ENCODE measurements at regions not wholly inside any gene's neighbourhood (a gene's known extent, or its start where the extent isn't known, plus 50 kb on each side); places are given as distances from the start of the nearest gene placed in this dataset.

DNA sequence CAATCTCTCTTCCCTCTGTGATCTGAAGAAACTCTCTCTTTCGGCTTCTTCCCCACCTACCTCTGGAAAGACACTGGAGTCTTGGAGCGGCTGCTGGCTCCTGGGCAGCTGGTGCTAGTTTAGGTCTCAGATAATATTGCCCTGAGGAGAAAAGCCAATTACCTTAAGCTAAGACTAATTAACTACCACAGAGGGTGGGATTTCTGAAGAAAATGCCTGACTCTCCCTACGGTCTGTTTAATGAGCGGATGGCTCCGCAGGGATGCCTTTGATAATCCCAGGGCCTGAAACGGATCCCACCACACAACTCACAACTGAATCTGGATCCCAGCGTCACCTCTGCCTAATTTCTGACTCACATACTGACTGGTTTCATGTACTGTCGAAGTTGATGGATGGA lies 127.0 kb upstream of the NLRP1 start:
- no peaks in the 10 kb centered on the region for H3K9me3 ChIP-seq
- TF ChIP-seq, protein P1, sequence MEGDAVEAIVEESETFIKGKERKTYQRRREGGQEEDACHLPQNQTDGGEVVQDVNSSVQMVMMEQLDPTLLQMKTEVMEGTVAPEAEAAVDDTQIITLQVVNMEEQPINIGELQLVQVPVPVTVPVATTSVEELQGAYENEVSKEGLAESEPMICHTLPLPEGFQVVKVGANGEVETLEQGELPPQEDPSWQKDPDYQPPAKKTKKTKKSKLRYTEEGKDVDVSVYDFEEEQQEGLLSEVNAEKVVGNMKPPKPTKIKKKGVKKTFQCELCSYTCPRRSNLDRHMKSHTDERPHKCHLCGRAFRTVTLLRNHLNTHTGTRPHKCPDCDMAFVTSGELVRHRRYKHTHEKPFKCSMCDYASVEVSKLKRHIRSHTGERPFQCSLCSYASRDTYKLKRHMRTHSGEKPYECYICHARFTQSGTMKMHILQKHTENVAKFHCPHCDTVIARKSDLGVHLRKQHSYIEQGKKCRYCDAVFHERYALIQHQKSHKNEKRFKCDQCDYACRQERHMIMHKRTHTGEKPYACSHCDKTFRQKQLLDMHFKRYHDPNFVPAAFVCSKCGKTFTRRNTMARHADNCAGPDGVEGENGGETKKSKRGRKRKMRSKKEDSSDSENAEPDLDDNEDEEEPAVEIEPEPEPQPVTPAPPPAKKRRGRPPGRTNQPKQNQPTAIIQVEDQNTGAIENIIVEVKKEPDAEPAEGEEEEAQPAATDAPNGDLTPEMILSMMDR (IDR thresholded peaks at IDR 0.05; ENCODE audit: low read depth, low read length) = no peak
- no peak for DNase-seq
- H3K4me3 ChIP-seq (ENCODE audit: low read depth, low read length) = no peak overlapping the region
- H3K4me1 ChIP-seq = no peaks in the 10 kb centered on the region
- no peaks in the 10 kb centered on the region for H3K27me3 ChIP-seq
- H3K36me3 ChIP-seq = no peaks in the 10 kb centered on the region

DNA sequence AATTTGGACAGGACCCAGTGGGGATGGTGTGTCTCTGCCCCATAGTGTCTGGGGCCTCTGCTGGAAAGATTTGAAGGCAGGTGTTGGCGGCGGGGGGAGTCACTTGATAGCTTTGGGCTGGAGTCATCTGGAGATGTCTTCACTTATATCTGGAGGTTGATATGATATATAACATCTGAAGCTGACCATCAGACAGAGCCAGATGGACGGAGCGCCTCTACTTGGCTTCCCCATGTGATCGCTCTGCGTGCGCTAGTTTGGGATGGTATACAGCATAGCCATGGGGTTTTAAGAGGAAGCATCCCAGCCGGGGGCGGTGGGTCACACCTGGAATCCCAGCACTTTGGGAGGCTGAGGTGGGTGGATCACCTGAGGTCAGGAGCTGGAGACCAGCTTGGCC lies 130.7 kb upstream of the NLRP1 start:
- no peak for DNase-seq
- H3K4me3 ChIP-seq (ENCODE audit: low read depth, low read length) = no peak overlapping the region
- TF ChIP-seq, protein P1 (IDR thresholded peaks at IDR 0.05; ENCODE audit: low read depth, low read length) = no peak
- no peaks in the 10 kb centered on the region for H3K36me3 ChIP-seq
- no peaks in the 10 kb centered on the region for H3K4me1 ChIP-seq
- no peaks in the 10 kb centered on the region for H3K9me3 ChIP-seq
- no peaks in the 10 kb centered on the region for H3K27me3 ChIP-seq

DNA sequence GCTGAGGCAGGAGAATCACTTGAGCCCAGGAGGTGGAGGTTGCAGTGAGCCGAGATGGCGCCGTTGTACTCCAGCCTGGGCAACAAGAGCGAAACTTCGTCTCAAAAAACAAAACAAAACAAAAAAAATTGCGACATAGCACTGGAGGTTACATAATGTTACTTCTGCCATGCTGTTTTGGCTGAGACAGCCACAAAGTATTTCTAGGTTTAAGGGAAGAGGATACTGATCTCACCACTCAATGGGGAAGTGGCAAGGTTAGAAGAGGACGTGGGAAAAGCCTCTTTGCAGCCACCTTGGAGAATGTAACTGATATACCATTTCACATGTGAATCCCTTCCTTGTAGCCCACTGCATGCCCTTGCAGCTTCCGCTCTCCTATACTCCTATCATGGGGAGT lies 131.2 kb upstream of the NLRP1 start:
- Histone ChIP-seq H3K9me3 (no peaks in the 10 kb centered on the region), H3K36me3 (no peaks in the 10 kb centered on the region), H3K27me3 (no peaks in the 10 kb centered on the region), H3K4me3 (ENCODE audit: low read depth, low read length) (no peak overlapping the region), H3K4me1 (no peaks in the 10 kb centered on the region)
- DNase-seq = no peak
- TF ChIP-seq, protein P1 (IDR thresholded peaks at IDR 0.05; ENCODE audit: low read depth, low read length) = no peak

DNA sequence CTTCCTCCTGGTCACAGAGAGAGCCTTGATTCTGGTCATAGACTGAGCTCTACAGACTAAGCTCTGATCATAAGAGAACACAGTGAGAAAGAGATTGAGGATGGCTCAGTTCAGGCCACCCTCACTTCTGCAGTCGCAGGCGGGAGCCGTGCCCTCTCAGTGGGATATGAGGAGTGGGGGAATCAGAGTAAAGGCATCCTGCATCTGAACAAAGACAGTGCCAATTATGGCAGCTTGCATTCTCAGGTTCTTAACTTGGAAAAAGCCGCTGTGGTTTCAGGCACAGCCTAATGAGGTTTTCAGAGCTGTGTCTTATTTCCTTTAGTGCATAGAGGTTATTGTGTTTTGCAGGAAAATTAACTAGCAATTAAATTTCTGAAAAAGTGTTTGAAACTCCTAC lies 134.4 kb upstream of the NLRP1 start:
- H3K36me3 ChIP-seq = no peaks in the 10 kb centered on the region
- no peaks in the 10 kb centered on the region for H3K27me3 ChIP-seq
- H3K4me3 ChIP-seq (ENCODE audit: low read depth, low read length) = no peak overlapping the region
- no peaks in the 10 kb centered on the region for H3K9me3 ChIP-seq
- no peak for DNase-seq
- H3K4me1 ChIP-seq = no peaks in the 10 kb centered on the region
- TF ChIP-seq, protein P1 (IDR thresholded peaks at IDR 0.05; ENCODE audit: low read depth, low read length) = no peak

DNA sequence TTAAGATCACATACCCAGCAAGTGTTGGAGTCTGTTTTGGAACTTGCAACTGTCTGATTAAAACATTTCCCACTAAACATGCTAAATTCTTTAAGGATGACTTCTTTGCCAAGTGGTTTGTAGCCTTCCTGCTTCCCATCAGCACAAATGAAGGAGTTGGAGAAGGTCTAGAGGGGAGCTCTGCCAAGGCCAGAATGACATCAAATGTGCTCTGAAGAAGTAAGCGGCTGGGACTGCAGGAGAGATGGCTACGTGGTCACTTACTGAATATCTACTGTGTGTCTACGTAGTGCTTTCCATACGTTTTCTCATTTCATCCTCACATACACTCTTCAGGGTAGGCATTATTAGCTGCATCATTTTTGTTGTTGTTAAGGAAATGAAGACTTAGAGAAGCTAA lies 135.7 kb upstream of the NLRP1 start:
- H3K4me3 ChIP-seq (ENCODE audit: low read depth, low read length) = no peak overlapping the region
- no peaks in the 10 kb centered on the region for H3K36me3 ChIP-seq
- DNase-seq = no peak
- TF ChIP-seq, protein P1 (IDR thresholded peaks at IDR 0.05; ENCODE audit: low read depth, low read length) = no peak
- H3K4me1 ChIP-seq = no peaks in the 10 kb centered on the region
- H3K9me3 ChIP-seq = no peaks in the 10 kb centered on the region
- no peaks in the 10 kb centered on the region for H3K27me3 ChIP-seq

DNA sequence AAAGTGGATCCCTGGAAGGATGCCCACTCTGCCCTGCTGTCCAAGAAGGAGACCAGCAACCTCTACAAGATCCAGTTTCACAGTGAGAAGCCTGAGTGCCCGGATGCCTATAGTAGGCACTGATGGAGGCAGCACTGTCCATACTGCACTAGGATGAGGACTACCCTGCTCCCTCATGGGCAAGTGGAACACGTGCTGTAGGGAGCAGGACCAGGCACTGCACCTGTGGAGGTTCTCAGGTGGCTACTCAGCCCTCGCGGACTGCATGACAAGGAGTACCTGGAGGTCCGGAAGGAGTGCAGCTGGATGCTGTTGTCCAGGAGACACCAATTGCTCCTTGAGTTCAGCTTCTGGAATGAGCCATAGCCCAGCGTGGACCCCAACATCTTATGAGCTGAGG lies 146.1 kb upstream of the NLRP1 start:
- no peaks in the 10 kb centered on the region for H3K9me3 ChIP-seq
- no peaks in the 10 kb centered on the region for H3K4me1 ChIP-seq
- DNase-seq = no peak
- no peaks in the 10 kb centered on the region for H3K27me3 ChIP-seq
- no peaks in the 10 kb centered on the region for H3K36me3 ChIP-seq
- TF ChIP-seq, protein P1 (IDR thresholded peaks at IDR 0.05; ENCODE audit: low read depth, low read length) = no peak
- H3K4me3 ChIP-seq (ENCODE audit: low read depth, low read length) = no peak overlapping the region
